Keratinocyte (primary cell): ENCODE measurements at regions not wholly inside any gene's neighbourhood (a gene's known extent, or its start where the extent isn't known, plus 50 kb on each side); places are given as distances from the start of the nearest gene placed in this dataset.

Experiments used
- DNase-seq: peaks from one replicate; pipeline ENCODE4 v3.0.0-alpha.2; 2011; ENCODE audit warnings: low read depth, missing footprints, low spot score
- FAIRE-seq: peaks from 2 replicates; lab custom pipeline; 2011; peaks lifted over from hg19 to GRCh38; lab: Jason Lieb, UNC
- H2AFZ ChIP-seq: 2 replicates; pipeline ENCODE4 v1.6.0; 2012; ENCODE audit warnings: low read length, control low read depth, inconsistent platforms; ENCODE audit not compliant: control insufficient read depth
- H3K27ac ChIP-seq: 2 replicates; pipeline ENCODE4 v1.5.1; 2011; ENCODE audit warnings: low read length; ENCODE audit not compliant: control insufficient read depth, insufficient read depth
- H3K27me3 ChIP-seq: 3 replicates; pipeline ENCODE4 v1.6.0; 2011; ENCODE audit warnings: low read length; ENCODE audit not compliant: control insufficient read depth, insufficient read depth; ENCODE audit errors: extremely low read depth
- H3K36me3 ChIP-seq, 2 experiments: 2 replicates in 1 of 2; 3 replicates in 1 of 2; pipeline ENCODE4 v1.5.1; 2011; ENCODE audit warnings: low read length in 2 of 2, mild to moderate bottlenecking in 1 of 2; ENCODE audit not compliant: control insufficient read depth in 2 of 2, insufficient read depth in 2 of 2; ENCODE audit errors: extremely low read depth in 1 of 2
- H3K4me1 ChIP-seq: 3 replicates; pipeline ENCODE4 v1.5.1; 2011; ENCODE audit warnings: low read length; ENCODE audit not compliant: control insufficient read depth, insufficient read depth; ENCODE audit errors: extremely low read depth
- H3K4me2 ChIP-seq: 3 replicates; pipeline ENCODE4 v1.6.0; 2011; ENCODE audit warnings: low read depth, low read length; ENCODE audit not compliant: control insufficient read depth, insufficient read depth; ENCODE audit errors: extremely low read depth
- H3K4me3 ChIP-seq, 3 experiments: fragments of 200-600 bp in 1 of 3; sonication (generic) in 1 of 3; 2 replicates in 2 of 3; 3 replicates in 1 of 3; pipeline ENCODE4 v1.5.1; 2011 to 2016; ENCODE audit warnings: low read length in 3 of 3, mild to moderate bottlenecking in 3 of 3, control low read depth in 2 of 3, inconsistent platforms in 1 of 3, low read depth in 1 of 3, mixed read lengths in 1 of 3, mixed run types in 1 of 3, moderate library complexity in 1 of 3; ENCODE audit not compliant: control insufficient read depth in 2 of 3, insufficient read depth in 2 of 3; ENCODE audit errors: extremely low read depth in 1 of 3
- H3K79me2 ChIP-seq: 2 replicates; pipeline ENCODE4 v1.6.0; 2012; ENCODE audit warnings: low read length; ENCODE audit not compliant: control insufficient read depth, insufficient read depth
- H3K9ac ChIP-seq: 3 replicates; pipeline ENCODE4 v1.6.0; 2011; ENCODE audit warnings: low read length; ENCODE audit not compliant: control insufficient read depth, insufficient read depth; ENCODE audit errors: extremely low read depth
- H3K9me1 ChIP-seq: 3 replicates; pipeline ENCODE4 v1.6.0; 2011; ENCODE audit warnings: low read length; ENCODE audit not compliant: control insufficient read depth, insufficient read depth; ENCODE audit errors: extremely low read depth
- H3K9me3 ChIP-seq: 2 replicates; pipeline ENCODE4 v1.5.1; 2012; ENCODE audit warnings: low read depth, low read length; ENCODE audit not compliant: control insufficient read depth
- H4K20me1 ChIP-seq: 3 replicates; pipeline ENCODE4 v1.6.0; 2011; ENCODE audit warnings: low read length; ENCODE audit not compliant: control insufficient read depth, insufficient read depth; ENCODE audit errors: extremely low read depth
- EZH2 ChIP-seq: IDR thresholded peaks from one replicate; pipeline ENCODE4 v1.6.1; 2012; ENCODE audit warnings: inconsistent platforms, mild to moderate bottlenecking, low read length, moderate library complexity
- dilution Hi-C: fragments of 300-500 bp; cut with MboI; formaldehyde crosslinking; loops from one replicate; pipeline ENCODE4 v1.7.0; 2020; ENCODE audit warnings: low sequenced_read_pairs; ENCODE audit not compliant: extremely low pct_ligation_motif_present
- TF ChIP-seq, protein P1 (sequence below), 3 experiments: IDR thresholded peaks in 1 of 3; conservative IDR thresholded peaks in 1 of 3; optimal IDR thresholded peaks in 1 of 3; 2 replicates in 2 of 3; 3 replicates in 1 of 3; pipeline versions ENCODE3 to v1.5.1; 2011; ENCODE audit warnings: low read length in 3 of 3, mild to moderate bottlenecking in 3 of 3, moderate library complexity in 2 of 3, control low read depth in 1 of 3, inconsistent platforms in 1 of 3; ENCODE audit not compliant: insufficient read depth in 2 of 3; ENCODE audit errors: extremely low read depth in 1 of 3

DNA sequence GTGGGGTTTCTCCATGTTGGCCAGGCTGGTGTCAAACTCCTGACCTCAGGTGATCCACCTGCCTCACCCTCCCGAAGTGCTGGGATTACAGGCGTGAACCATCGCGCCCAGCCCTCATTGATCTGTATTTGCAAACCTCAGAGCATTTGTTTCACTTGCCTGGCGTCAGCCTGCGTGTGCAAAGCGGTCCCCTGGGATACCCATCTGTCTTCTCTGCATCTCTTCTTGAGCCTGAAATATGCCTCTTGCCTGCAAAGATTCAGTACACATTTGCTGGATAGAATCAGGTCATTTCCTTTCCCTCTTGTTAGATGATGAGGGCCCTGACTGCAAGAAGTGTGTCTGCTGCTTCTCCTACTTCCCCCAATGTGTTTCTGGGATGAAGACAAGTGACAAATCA is 1291.0 kb downstream of the TBC1D22A start:
- Histone ChIP-seq H3K9me1 (no peaks in the 10 kb centered on the region), H3K27ac (no peak overlapping the region), H3K9me3 (peaks cover 8% of the 10 kb centered on the region), H4K20me1 (no peaks in the 10 kb centered on the region), H2AFZ (no peak overlapping the region), H3K4me3 (no peak overlapping the region), H3K27me3 (no peaks in the 10 kb centered on the region), H3K79me2 (no peaks in the 10 kb centered on the region), H3K9ac (no peak overlapping the region), H3K4me2 (no peak overlapping the region), H3K36me3 (no peaks in the 10 kb centered on the region), H3K4me1 (no peaks in the 10 kb centered on the region)
- FAIRE-seq (no peak), DNase-seq (no peak)
- dilution Hi-C loops, result no loop called here
- TF ChIP-seq, protein P1, sequence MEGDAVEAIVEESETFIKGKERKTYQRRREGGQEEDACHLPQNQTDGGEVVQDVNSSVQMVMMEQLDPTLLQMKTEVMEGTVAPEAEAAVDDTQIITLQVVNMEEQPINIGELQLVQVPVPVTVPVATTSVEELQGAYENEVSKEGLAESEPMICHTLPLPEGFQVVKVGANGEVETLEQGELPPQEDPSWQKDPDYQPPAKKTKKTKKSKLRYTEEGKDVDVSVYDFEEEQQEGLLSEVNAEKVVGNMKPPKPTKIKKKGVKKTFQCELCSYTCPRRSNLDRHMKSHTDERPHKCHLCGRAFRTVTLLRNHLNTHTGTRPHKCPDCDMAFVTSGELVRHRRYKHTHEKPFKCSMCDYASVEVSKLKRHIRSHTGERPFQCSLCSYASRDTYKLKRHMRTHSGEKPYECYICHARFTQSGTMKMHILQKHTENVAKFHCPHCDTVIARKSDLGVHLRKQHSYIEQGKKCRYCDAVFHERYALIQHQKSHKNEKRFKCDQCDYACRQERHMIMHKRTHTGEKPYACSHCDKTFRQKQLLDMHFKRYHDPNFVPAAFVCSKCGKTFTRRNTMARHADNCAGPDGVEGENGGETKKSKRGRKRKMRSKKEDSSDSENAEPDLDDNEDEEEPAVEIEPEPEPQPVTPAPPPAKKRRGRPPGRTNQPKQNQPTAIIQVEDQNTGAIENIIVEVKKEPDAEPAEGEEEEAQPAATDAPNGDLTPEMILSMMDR (optimal IDR thresholded peaks at IDR 0.05 in 1 of 3, IDR thresholded peaks at IDR 0.05 in 1 of 3, conservative IDR thresholded peaks at IDR 0.05 in 1 of 3; ENCODE audit: extremely low read depth in 1 of 3, insufficient read depth in 2 of 3, low read length in 3 of 3), result no peak
- no peak for TF ChIP-seq EZH2

GRCh38 chr22:48052621-48052890 is 1290.1 kb downstream of the TBC1D22A start:
- Histone ChIP-seq H3K9me3 (peaks cover 8% of the 10 kb centered on the region), H3K9me1 (no peaks in the 10 kb centered on the region), H3K27me3 (no peaks in the 10 kb centered on the region), H3K36me3 (no peaks in the 10 kb centered on the region), H3K27ac (no peak overlapping the region), H3K4me3 (no peak overlapping the region), H3K4me2 (no peak overlapping the region), H4K20me1 (no peaks in the 10 kb centered on the region), H3K4me1 (no peaks in the 10 kb centered on the region), H2AFZ (no peak overlapping the region), H3K79me2 (no peaks in the 10 kb centered on the region), H3K9ac (no peak overlapping the region)
- TF ChIP-seq, protein P1 (optimal IDR thresholded peaks at IDR 0.05 in 1 of 3, IDR thresholded peaks at IDR 0.05 in 1 of 3, conservative IDR thresholded peaks at IDR 0.05 in 1 of 3; ENCODE audit: extremely low read depth in 1 of 3, insufficient read depth in 2 of 3, low read length in 3 of 3), result no peak
- TF ChIP-seq EZH2, result no peak
- DNase-seq, result no peak
- no peak for FAIRE-seq
- dilution Hi-C loops, result no loop called here
